ENCODE measurements at regions not wholly inside any gene's neighbourhood (a gene's known extent, or its start where the extent isn't known, plus 50 kb on each side); places are given as distances from the start of the nearest gene placed in this dataset.

GRCh38 chr4:122988696-122989095 is 66.3 kb upstream of the NUDT6 start:
- no peaks in the 10 kb centered on the region; the same call in 1 of the 2 replicates for H3K79me2 ChIP-seq (ENCODE audit: insufficient read depth, low read depth, low read length)

GRCh38 chr4:122990891-122991290 is 68.5 kb upstream of the NUDT6 start:
- no TSS peak for BruUV-seq (replicated peaks)
- no peak overlapping the region for H3K27ac ChIP-seq (ENCODE audit: low read depth, low read length, poor library complexity, severe bottlenecking)
- H3K9me3 ChIP-seq (ENCODE audit: low read length): peaks cover 20% of the 10 kb centered on the region; the same call in 1 of the 2 replicates
- no peak for DNase-seq (ENCODE audit: low spot score)
- TF ChIP-seq EZH2phosphoT487 (IDR thresholded peaks at IDR 0.05; ENCODE audit: borderline replicate concordance, low read depth, low read length) (no peak), CTCF (conservative IDR thresholded peaks at IDR 0.05; ENCODE audit: low read length) (no peak)
- H3K79me2 ChIP-seq (ENCODE audit: insufficient read depth, low read depth, low read length): no peaks in the 10 kb centered on the region; the same call in 1 of the 2 replicates
- no peak overlapping the region for H3K4me2 ChIP-seq (ENCODE audit: low read length)
- ChIA-PET CTCF (ENCODE audit: unreplicated experiment) (no interaction called here), POLR2A (interaction anchor here (0.6 kb wide), 1 partner anchor 92 kb away, joined by 4 read pairs; no protein-coding TSS in a partner anchor)
- H3K9me2 ChIP-seq (ENCODE audit: insufficient read depth, low read length): no peaks in the 10 kb centered on the region
- H2AFZ ChIP-seq (ENCODE audit: low read length): no peak overlapping the region
- intact Hi-C loops (cut with micrococcal nuclease; ENCODE audit: unreplicated experiment): no loop called here
- H3K36me3 ChIP-seq (ENCODE audit: insufficient read depth, low read length): peaks cover 40% of the 10 kb centered on the region
- H3K4me3 ChIP-seq (ENCODE audit: low read depth, low read length, poor library complexity, severe bottlenecking): no peak overlapping the region
- no peaks in the 10 kb centered on the region for H3K4me1 ChIP-seq (ENCODE audit: insufficient read depth, low read length, poor library complexity, severe bottlenecking)
- no peaks in the 10 kb centered on the region for H4K20me1 ChIP-seq (ENCODE audit: insufficient read depth, low read length)

More at GRCh38 chr4:122988696-122989095, 66.3 kb upstream of the NUDT6 start:
- no peak for TF ChIP-seq CTCF (conservative IDR thresholded peaks at IDR 0.05; ENCODE audit: low read length)
- TF ChIP-seq EZH2phosphoT487 (IDR thresholded peaks at IDR 0.05; ENCODE audit: borderline replicate concordance, low read depth, low read length): no peak
- Histone ChIP-seq H3K4me3 (ENCODE audit: low read depth, low read length, poor library complexity, severe bottlenecking) (no peak overlapping the region), H3K9me2 (ENCODE audit: insufficient read depth, low read length) (no peaks in the 10 kb centered on the region), H3K36me3 (ENCODE audit: insufficient read depth, low read length) (peaks cover 48% of the 10 kb centered on the region), H2AFZ (ENCODE audit: low read length) (no peak overlapping the region), H3K4me1 (ENCODE audit: insufficient read depth, low read length, poor library complexity, severe bottlenecking) (no peaks in the 10 kb centered on the region), H3K27ac (ENCODE audit: low read depth, low read length, poor library complexity, severe bottlenecking) (no peak overlapping the region), H4K20me1 (ENCODE audit: insufficient read depth, low read length) (no peaks in the 10 kb centered on the region), H3K4me2 (ENCODE audit: low read length) (no peak overlapping the region), H3K9me3 (ENCODE audit: low read length) (peaks cover 20% of the 10 kb centered on the region; the same call in 1 of the 2 replicates)
- intact Hi-C loops (cut with micrococcal nuclease; ENCODE audit: unreplicated experiment): no loop called here
- POLR2A ChIA-PET: interaction anchor here (0.6 kb wide), 1 partner anchor 832 kb away, joined by 3 read pairs; no protein-coding TSS in a partner anchor
- no TSS peak for BruUV-seq (replicated peaks)
- no peak for DNase-seq (ENCODE audit: low spot score)
- CTCF ChIA-PET (ENCODE audit: unreplicated experiment): no interaction called here

GRCh38 chr4:122992057-122992456 is 69.7 kb upstream of the NUDT6 start:
- intact Hi-C loops (cut with micrococcal nuclease; ENCODE audit: unreplicated experiment): no loop called here
- no peaks in the 10 kb centered on the region for H4K20me1 ChIP-seq (ENCODE audit: insufficient read depth, low read length)
- TF ChIP-seq CTCF (conservative IDR thresholded peaks at IDR 0.05; ENCODE audit: low read length) (no peak), EZH2phosphoT487 (IDR thresholded peaks at IDR 0.05; ENCODE audit: borderline replicate concordance, low read depth, low read length) (no peak)
- BruUV-seq (replicated peaks): no TSS peak
- H3K4me2 ChIP-seq (ENCODE audit: low read length): no peak overlapping the region
- H2AFZ ChIP-seq (ENCODE audit: low read length): no peak overlapping the region
- no peak overlapping the region for H3K4me3 ChIP-seq (ENCODE audit: low read depth, low read length, poor library complexity, severe bottlenecking)
- peaks cover 37% of the 10 kb centered on the region for H3K36me3 ChIP-seq (ENCODE audit: insufficient read depth, low read length)
- H3K27ac ChIP-seq (ENCODE audit: low read depth, low read length, poor library complexity, severe bottlenecking): no peak overlapping the region
- no peaks in the 10 kb centered on the region; the same call in 1 of the 2 replicates for H3K79me2 ChIP-seq (ENCODE audit: insufficient read depth, low read depth, low read length)
- ChIA-PET POLR2A (interaction anchor here (0.6 kb wide), 1 partner anchor 849 kb away, joined by 3 read pairs; no protein-coding TSS in a partner anchor), CTCF (ENCODE audit: unreplicated experiment) (no interaction called here)
- DNase-seq (ENCODE audit: low spot score): no peak
- peaks cover 20% of the 10 kb centered on the region; the same call in 1 of the 2 replicates for H3K9me3 ChIP-seq (ENCODE audit: low read length)
- H3K4me1 ChIP-seq (ENCODE audit: insufficient read depth, low read length, poor library complexity, severe bottlenecking): no peaks in the 10 kb centered on the region
- H3K9me2 ChIP-seq (ENCODE audit: insufficient read depth, low read length): no peaks in the 10 kb centered on the region

Measured in OCI-LY7 (cell line).